Stimulated activated CD4-positive, alpha-beta T cell treated with anti-CD3 and anti-CD28 coated beads, Interleukin-15, amount 100 ng/mL, for 48 hours (primary cell): ENCODE measurements at regions not wholly inside any gene's neighbourhood (a gene's known extent, or its start where the extent isn't known, plus 50 kb on each side); places are given as distances from the start of the nearest gene placed in this dataset.

ENCODE experiments used
- DNase-seq, 2 donors: peaks; one replicate each; pipeline ENCODE4 v3.0.0-alpha.2; 2020; ENCODE audit warnings: low read depth in 2 of 2

- no peak for DNase-seq
These were observed 716.5 kb upstream of the MAP3K7 start for GRCh38 chr6:91303326-91303725.

GRCh38 chr6:91299544-91300491 lies 712.9 kb upstream of the MAP3K7 start:
- DNase-seq: no peak

- no peak for DNase-seq
These were observed 711.8 kb upstream of the MAP3K7 start for GRCh38 chr6:91298543-91299145.

- DNase-seq: no peak
These were observed 706.5 kb upstream of the MAP3K7 start for GRCh38 chr6:91293395-91293794.

- no peak for DNase-seq
These were observed 704.2 kb upstream of the MAP3K7 start for GRCh38 chr6:91291071-91291470.

GRCh38 chr6:91288741-91289140 lies 701.9 kb upstream of the MAP3K7 start:
- no peak for DNase-seq

GRCh38 chr6:91281901-91282300 lies 695.0 kb upstream of the MAP3K7 start:
- no peak for DNase-seq

- no peak for DNase-seq
These were observed 693.6 kb upstream of the MAP3K7 start for GRCh38 chr6:91280494-91280830.

GRCh38 chr6:91279740-91280493 lies 693.0 kb upstream of the MAP3K7 start:
- DNase-seq: no peak

- DNase-seq: no peak
These were observed 691.5 kb upstream of the MAP3K7 start for GRCh38 chr6:91278416-91278815.

- no peak for DNase-seq
These were observed 689.4 kb upstream of the MAP3K7 start for GRCh38 chr6:91276315-91276714.

- DNase-seq: no peak
These were observed 686.9 kb upstream of the MAP3K7 start for GRCh38 chr6:91273729-91274128.

GRCh38 chr6:91271807-91272206 lies 684.9 kb upstream of the MAP3K7 start:
- DNase-seq: no peak

- DNase-seq: no peak
These were observed 682.1 kb upstream of the MAP3K7 start for GRCh38 chr6:91268941-91269340.

GRCh38 chr6:91267246-91267645 lies 680.4 kb upstream of the MAP3K7 start:
- no peak for DNase-seq

- no peak for DNase-seq
These were observed 679.3 kb upstream of the MAP3K7 start for GRCh38 chr6:91266156-91266555.

GRCh38 chr6:91243436-91243835 lies 656.6 kb upstream of the MAP3K7 start:
- DNase-seq: no peak

- no peak for DNase-seq
These were observed 655.7 kb upstream of the MAP3K7 start for GRCh38 chr6:91242614-91242949.

GRCh38 chr6:91241946-91242613 lies 655.2 kb upstream of the MAP3K7 start:
- DNase-seq: no peak

- no peak for DNase-seq
These were observed 654.2 kb upstream of the MAP3K7 start for GRCh38 chr6:91240878-91241603.

GRCh38 chr6:91221072-91221720 lies 634.3 kb upstream of the MAP3K7 start:
- DNase-seq: no peak
